Astrocyte (in vitro differentiated cells and primary cell): ENCODE measurements at regions not wholly inside any gene's neighbourhood (a gene's known extent, or its start where the extent isn't known, plus 50 kb on each side); places are given as distances from the start of the nearest gene placed in this dataset.
A peak's percentile ranks its signal among the peaks of the same experiment; 100 is the strongest.

ENCODE experiments used
- DNase-seq: peaks from one replicate; pipeline ENCODE4 v3.0.0-alpha.2; 2010; ENCODE audit warnings: low read depth
- FAIRE-seq: peaks from 2 replicates; lab custom pipeline; 2011; peaks lifted over from hg19 to GRCh38; lab: Jason Lieb, UNC
- H2AFZ ChIP-seq: 2 replicates; pipeline ENCODE4 v1.6.0; 2012; ENCODE audit warnings: low read depth, low read length, inconsistent platforms
- H3K27ac ChIP-seq: 2 replicates; pipeline ENCODE4 v1.5.1; 2011; ENCODE audit warnings: low read depth, low read length, inconsistent platforms
- H3K27me3 ChIP-seq: 2 replicates; pipeline ENCODE4 v1.6.0; 2011; ENCODE audit warnings: low read length, inconsistent platforms; ENCODE audit not compliant: insufficient read depth
- H3K36me3 ChIP-seq: 2 replicates; pipeline ENCODE4 v1.5.1; 2011; ENCODE audit warnings: low read length, inconsistent platforms; ENCODE audit not compliant: insufficient read depth
- H3K4me1 ChIP-seq: 2 replicates; pipeline ENCODE4 v1.5.1; 2011; ENCODE audit warnings: low read length, inconsistent platforms; ENCODE audit not compliant: insufficient read depth
- H3K4me2 ChIP-seq: 2 replicates; pipeline ENCODE4 v1.6.0; 2012; ENCODE audit warnings: low read length, inconsistent platforms
- H3K4me3 ChIP-seq: 2 replicates; pipeline ENCODE4 v1.5.1; 2011; ENCODE audit warnings: low read depth, mild to moderate bottlenecking, low read length, inconsistent platforms; ENCODE audit not compliant: insufficient read depth
- H3K79me2 ChIP-seq: 2 replicates; pipeline ENCODE4 v1.6.0; 2012; ENCODE audit warnings: mild to moderate bottlenecking, low read length, inconsistent platforms; ENCODE audit not compliant: insufficient read depth
- H3K9ac ChIP-seq: 2 replicates; pipeline ENCODE4 v1.6.0; 2012; ENCODE audit warnings: mild to moderate bottlenecking, low read length, inconsistent platforms
- H3K9me3 ChIP-seq: 2 replicates; pipeline ENCODE4 v1.5.1; 2012; ENCODE audit warnings: low read depth, mild to moderate bottlenecking, low read length, inconsistent platforms; ENCODE audit not compliant: insufficient read depth
- H4K20me1 ChIP-seq: 2 replicates; pipeline ENCODE4 v1.6.0; 2012; ENCODE audit warnings: low read length, inconsistent platforms; ENCODE audit not compliant: insufficient read depth
- H3K27ac Mint-ChIP-seq: one replicate; pipeline ENCODE4 v1.8.0; 2021; ENCODE audit warnings: mild to moderate bottlenecking, mixed read lengths; ENCODE audit not compliant: unreplicated experiment
- H3K27me3 Mint-ChIP-seq: one replicate; pipeline ENCODE4 v1.8.0; 2021; ENCODE audit warnings: low read depth, mixed read lengths; ENCODE audit not compliant: unreplicated experiment
- H3K36me3 Mint-ChIP-seq: one replicate; pipeline ENCODE4 v1.8.0; 2021; ENCODE audit warnings: low read depth, mixed read lengths; ENCODE audit not compliant: unreplicated experiment
- H3K4me1 Mint-ChIP-seq: one replicate; pipeline ENCODE4 v1.8.0; 2021; ENCODE audit warnings: low read depth, mixed read lengths; ENCODE audit not compliant: unreplicated experiment
- H3K4me3 Mint-ChIP-seq: one replicate; pipeline ENCODE4 v1.8.0; 2021; ENCODE audit warnings: mild to moderate bottlenecking, moderate library complexity, mixed read lengths; ENCODE audit not compliant: unreplicated experiment
- H3K9me3 Mint-ChIP-seq: one replicate; pipeline ENCODE4 v1.8.0; 2021; ENCODE audit warnings: mild to moderate bottlenecking, mixed read lengths; ENCODE audit not compliant: unreplicated experiment
- EZH2 ChIP-seq: IDR thresholded peaks from 2 replicates; pipeline ENCODE4 v1.6.1; 2012; ENCODE audit warnings: mild to moderate bottlenecking, low read length, inconsistent platforms; ENCODE audit not compliant: insufficient read depth
- TF ChIP-seq, protein P1 (sequence below): IDR thresholded peaks from 2 replicates; pipeline ENCODE4 v1.5.1; 2011; ENCODE audit warnings: low read depth, mild to moderate bottlenecking, inconsistent platforms, low read length, moderate library complexity; ENCODE audit not compliant: insufficient read depth

DNA sequence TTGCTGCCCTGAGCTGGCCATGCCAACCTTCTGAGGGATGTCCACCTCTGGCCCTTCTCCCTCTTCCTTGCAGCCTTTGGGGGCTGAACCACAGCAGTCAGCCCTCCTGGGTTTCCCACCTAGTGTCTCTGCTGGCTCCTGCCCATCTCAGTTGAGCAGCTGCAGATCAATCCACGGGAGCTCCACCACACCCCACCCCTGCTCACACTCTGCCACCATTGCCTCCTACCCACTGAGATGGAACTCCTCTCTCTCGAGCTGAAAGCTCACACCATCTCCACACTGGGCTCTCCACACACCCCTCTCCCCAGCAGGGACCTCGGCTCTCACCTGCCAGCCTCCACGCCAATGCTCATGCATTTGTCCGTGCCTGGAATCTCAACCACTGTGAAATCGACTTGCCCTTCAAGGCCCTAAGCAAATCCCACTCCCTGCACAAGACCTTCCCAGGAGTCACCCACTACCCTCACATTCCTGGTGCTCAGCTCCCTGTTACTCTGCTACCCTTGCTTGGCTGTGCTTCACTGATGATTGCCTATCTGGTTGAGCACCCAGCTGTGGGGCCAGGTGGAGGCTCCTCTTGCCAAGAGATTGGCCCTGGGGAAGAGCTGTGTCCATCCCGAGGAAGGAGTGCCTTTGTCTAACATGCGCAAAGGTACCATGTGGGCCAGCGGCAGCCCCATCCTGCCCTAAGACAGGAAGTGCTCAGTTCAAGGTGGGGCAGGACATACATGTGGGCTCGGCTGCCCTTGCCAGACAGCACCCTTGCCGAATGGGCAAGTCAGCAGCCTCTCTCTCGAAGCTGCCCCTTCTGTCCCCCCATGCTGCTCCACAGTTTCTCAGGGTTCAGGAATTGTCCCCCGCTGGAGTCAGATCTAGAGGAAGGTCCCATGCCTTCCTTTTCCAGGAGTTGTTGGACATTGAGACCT is 208.7 kb downstream of the CYP26B1 start:
- Histone ChIP-seq H3K4me3 (no peak overlapping the region), H2AFZ (no peak overlapping the region), H3K9me3 (no peaks in the 10 kb centered on the region), H3K4me2 (no peak overlapping the region), H3K79me2 (no peaks in the 10 kb centered on the region), H3K4me1 (peaks cover 4% of the 10 kb centered on the region), H3K27ac (no peak overlapping the region), H4K20me1 (no peaks in the 10 kb centered on the region), H3K9ac (no peak overlapping the region), H3K36me3 (no peaks in the 10 kb centered on the region), H3K27me3 (peaks cover 2% of the 10 kb centered on the region)
- peaks cover 77% of the 10 kb centered on the region for H3K27me3 Mint-ChIP-seq
- H3K4me3 Mint-ChIP-seq, result no peak overlapping the region
- no peak for DNase-seq
- peaks cover 4% of the 10 kb centered on the region for H3K9me3 Mint-ChIP-seq
- H3K27ac Mint-ChIP-seq, result no peak overlapping the region
- no peaks in the 10 kb centered on the region for H3K4me1 Mint-ChIP-seq
- no peak for FAIRE-seq
- TF ChIP-seq, protein P1, sequence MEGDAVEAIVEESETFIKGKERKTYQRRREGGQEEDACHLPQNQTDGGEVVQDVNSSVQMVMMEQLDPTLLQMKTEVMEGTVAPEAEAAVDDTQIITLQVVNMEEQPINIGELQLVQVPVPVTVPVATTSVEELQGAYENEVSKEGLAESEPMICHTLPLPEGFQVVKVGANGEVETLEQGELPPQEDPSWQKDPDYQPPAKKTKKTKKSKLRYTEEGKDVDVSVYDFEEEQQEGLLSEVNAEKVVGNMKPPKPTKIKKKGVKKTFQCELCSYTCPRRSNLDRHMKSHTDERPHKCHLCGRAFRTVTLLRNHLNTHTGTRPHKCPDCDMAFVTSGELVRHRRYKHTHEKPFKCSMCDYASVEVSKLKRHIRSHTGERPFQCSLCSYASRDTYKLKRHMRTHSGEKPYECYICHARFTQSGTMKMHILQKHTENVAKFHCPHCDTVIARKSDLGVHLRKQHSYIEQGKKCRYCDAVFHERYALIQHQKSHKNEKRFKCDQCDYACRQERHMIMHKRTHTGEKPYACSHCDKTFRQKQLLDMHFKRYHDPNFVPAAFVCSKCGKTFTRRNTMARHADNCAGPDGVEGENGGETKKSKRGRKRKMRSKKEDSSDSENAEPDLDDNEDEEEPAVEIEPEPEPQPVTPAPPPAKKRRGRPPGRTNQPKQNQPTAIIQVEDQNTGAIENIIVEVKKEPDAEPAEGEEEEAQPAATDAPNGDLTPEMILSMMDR, result no peak
- TF ChIP-seq EZH2, result no peak
- no peaks in the 10 kb centered on the region for H3K36me3 Mint-ChIP-seq

GRCh38 chr2:71938108-71938507 is 209.6 kb downstream of the CYP26B1 start:
- Histone ChIP-seq H3K27me3 (no peaks in the 10 kb centered on the region), H3K27ac (no peak overlapping the region), H3K4me3 (no peak overlapping the region), H3K4me1 (peaks cover 4% of the 10 kb centered on the region), H3K9me3 (no peaks in the 10 kb centered on the region), H2AFZ (no peak overlapping the region), H3K79me2 (no peaks in the 10 kb centered on the region), H4K20me1 (no peaks in the 10 kb centered on the region), H3K9ac (no peak overlapping the region), H3K4me2 (no peak overlapping the region), H3K36me3 (no peaks in the 10 kb centered on the region)
- peaks cover 77% of the 10 kb centered on the region for H3K27me3 Mint-ChIP-seq
- no peak for DNase-seq
- H3K9me3 Mint-ChIP-seq, result peaks cover 9% of the 10 kb centered on the region
- no peaks in the 10 kb centered on the region for H3K4me1 Mint-ChIP-seq
- no peaks in the 10 kb centered on the region for H3K36me3 Mint-ChIP-seq
- FAIRE-seq, result no peak
- no peak overlapping the region for H3K27ac Mint-ChIP-seq
- no peak for TF ChIP-seq EZH2
- TF ChIP-seq, protein P1, result no peak
- no peak overlapping the region for H3K4me3 Mint-ChIP-seq

DNA sequence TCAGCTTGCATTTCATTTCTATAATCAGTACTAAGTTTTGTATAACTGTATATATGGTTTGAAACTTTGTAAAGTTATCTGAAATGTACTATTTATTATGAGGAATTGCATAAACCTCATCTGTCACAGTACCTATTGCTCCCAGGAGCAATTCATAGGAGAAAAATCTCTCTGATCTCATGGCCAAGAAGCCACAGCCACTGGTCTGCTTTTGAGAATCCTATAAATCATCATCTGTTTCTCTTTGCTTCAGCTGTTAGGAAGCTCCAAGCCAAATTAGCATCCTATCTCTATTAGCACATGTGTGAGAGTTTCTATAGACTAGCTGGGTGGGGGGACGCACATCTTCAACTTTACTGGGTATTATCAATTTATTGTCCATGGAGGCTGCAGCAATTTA is 210.3 kb downstream of the CYP26B1 start:
- H3K36me3 Mint-ChIP-seq, result no peaks in the 10 kb centered on the region
- H3K4me1 Mint-ChIP-seq, result no peaks in the 10 kb centered on the region
- Histone ChIP-seq H3K4me3 (no peak overlapping the region), H3K36me3 (no peaks in the 10 kb centered on the region), H3K27me3 (no peaks in the 10 kb centered on the region), H3K9me3 (no peaks in the 10 kb centered on the region), H3K9ac (no peak overlapping the region), H3K4me1 (peaks cover 4% of the 10 kb centered on the region), H2AFZ (no peak overlapping the region), H3K79me2 (no peaks in the 10 kb centered on the region), H4K20me1 (no peaks in the 10 kb centered on the region), H3K4me2 (no peak overlapping the region), H3K27ac (no peak overlapping the region)
- H3K27ac Mint-ChIP-seq, result no peak overlapping the region
- DNase-seq, result peak; percentile 34
- TF ChIP-seq, protein P1, result no peak
- no peak for TF ChIP-seq EZH2
- H3K9me3 Mint-ChIP-seq, result peaks cover 11% of the 10 kb centered on the region
- H3K27me3 Mint-ChIP-seq, result peaks cover 79% of the 10 kb centered on the region
- no peak for FAIRE-seq
- no peak overlapping the region for H3K4me3 Mint-ChIP-seq
